Right renal pelvis (tissue), 4 donors: ENCODE measurements at regions not wholly inside any gene's neighbourhood (a gene's known extent, or its start where the extent isn't known, plus 50 kb on each side); places are given as distances from the start of the nearest gene placed in this dataset.
"Not testable (repeated sequence)": the region's sequence is repeated elsewhere in the genome, so short reads cannot be mapped to it uniquely, and the experiment has no call there.

ENCODE experiments used
- DNase-seq, 4 donors: peaks; one replicate each; pipeline ENCODE4 v3.0.0-alpha.2; 2013; ENCODE audit warnings: low read depth in 4 of 4, low spot score in 3 of 4, missing footprints in 1 of 4

GRCh38 chr2:72078773-72079172 lies 68.9 kb downstream of the CYP26B1 start:
- no peak for DNase-seq

- DNase-seq: no peak
Observed at GRCh38 chr2:72077702-72078169, 69.9 kb downstream of the CYP26B1 start.

DNA sequence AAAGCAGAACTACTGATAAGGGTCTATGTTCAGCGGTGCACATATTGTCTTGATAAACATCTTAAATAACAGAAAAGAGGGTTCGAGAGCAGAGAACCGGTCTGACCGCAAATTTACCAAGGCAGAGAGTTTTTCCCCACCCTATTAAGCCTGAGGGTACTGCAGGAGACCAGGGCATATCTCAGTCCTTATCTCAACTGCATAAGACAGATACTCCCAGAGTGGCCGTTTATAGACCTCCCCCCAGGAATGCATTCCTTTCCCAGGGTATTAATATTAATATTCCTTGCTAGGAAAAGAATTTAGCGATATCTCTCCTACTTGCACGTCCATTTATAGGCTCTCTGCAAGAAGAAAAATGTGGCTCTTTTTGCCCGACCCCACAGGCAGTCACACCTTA lies 74.3 kb downstream of the CYP26B1 start:
- DNase-seq: not testable (repeated sequence)

DNA sequence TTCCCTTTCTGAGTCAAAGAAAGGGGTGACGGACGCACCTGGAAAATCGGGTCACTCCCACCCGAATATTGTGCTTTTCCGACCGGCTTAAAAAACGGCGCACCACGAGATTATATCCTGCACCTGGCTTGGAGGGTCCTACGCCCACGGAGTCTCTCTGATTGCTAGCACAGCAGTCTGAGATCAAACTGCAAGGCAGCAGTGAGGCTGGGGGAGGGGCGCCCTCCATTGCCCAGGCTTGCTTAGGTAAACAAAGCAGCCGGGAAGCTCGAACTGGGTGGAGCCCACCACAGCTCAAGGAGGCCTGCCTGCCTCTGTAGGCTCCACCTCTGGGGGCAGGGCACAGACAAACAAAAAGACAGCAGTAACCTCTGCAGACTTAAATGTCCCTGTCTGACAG lies 83.5 kb downstream of the CYP26B1 start:
- DNase-seq: not testable (repeated sequence)

GRCh38 chr2:72062336-72062735 lies 85.3 kb downstream of the CYP26B1 start:
- no peak for DNase-seq

DNA sequence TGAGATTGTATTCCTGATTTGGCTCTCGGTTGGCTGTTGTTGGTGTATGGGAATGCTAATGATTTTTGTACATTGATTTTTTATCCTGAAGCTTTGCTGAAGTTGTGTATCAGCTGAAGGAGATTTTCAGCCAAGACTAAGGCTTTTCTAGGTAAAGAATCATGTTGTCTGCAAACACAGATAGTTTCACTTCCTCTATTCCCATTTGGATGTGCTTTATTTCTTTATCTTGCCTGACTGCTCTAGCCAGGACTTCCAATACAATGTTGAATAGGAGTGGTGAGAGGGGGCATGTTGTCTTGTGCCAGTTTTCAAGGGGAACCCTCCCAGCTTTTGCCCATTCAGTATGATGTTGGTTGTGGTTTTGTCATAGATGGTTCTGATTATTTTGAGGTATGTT lies 90.4 kb downstream of the CYP26B1 start:
- DNase-seq: no peak

DNA sequence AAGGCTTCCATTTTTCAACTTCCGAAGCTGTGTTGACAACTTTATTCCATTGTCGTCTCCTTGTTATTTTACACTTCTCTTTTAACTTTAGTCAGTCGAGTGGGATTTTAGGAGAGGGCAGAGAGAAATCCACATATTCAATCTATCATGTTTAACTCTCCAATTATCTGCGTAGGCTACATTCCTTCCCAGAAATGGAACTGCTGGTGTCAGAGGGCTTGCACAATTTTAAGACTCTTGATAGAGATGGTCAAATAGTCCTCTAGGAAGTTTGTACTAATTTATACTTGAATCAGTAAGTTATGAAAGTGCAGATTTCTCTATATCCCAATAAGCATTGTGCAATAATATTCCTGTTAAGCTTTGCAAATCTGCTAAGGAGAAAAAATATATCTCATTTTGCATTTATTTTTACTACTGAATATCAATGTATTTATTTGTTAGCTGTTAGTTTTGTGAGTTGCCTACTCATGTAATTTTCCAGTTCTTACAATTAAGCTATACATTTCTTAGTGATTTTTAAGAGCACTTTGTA lies 95.6 kb downstream of the CYP26B1 start:
- no peak for DNase-seq

DNA sequence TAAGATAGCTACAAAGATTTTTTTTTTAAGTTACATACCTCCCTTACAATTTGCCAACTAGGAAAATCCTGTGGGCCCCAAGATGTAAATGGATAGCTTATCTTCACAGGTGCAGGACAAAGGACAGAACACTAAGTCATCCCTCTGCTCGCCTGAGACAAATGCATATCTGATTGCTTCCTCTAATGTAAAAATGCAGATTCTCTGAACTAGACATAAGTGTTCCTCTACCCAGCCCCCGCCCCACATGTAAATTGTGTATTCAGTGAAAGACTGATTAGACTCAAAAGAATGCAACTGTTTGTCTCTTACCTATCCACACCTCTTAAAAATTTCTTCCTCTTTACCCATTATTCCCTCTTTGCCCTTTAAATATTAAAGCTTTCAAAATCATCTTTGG lies 96.5 kb downstream of the CYP26B1 start:
- DNase-seq: no peak

DNA sequence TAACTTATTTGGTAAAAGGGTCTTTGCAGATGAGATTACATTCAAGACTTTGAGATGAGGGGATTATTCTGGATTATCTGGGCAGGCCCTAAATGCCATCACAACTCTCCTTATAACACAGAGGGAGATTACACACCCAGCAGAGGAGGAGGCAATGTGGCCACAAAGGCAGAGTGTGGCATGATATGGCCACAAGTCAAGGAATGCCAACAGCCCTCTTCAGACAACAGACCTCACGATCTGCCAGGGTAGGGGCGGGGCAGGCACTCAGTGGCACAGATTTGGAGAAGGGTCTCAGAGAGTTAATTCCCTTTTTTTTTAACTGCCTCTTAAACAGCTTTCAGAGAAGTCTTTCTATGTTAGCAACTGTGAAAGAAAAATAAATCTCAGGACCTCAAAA lies 96.9 kb downstream of the CYP26B1 start:
- no peak for DNase-seq

- no peak for DNase-seq
Observed at GRCh38 chr2:72048881-72049477, 98.7 kb downstream of the CYP26B1 start.

- DNase-seq: no peak
Observed at GRCh38 chr2:72043985-72044384, 103.7 kb downstream of the CYP26B1 start.

GRCh38 chr2:72041638-72042111 lies 106.0 kb downstream of the CYP26B1 start:
- DNase-seq: no peak

DNA sequence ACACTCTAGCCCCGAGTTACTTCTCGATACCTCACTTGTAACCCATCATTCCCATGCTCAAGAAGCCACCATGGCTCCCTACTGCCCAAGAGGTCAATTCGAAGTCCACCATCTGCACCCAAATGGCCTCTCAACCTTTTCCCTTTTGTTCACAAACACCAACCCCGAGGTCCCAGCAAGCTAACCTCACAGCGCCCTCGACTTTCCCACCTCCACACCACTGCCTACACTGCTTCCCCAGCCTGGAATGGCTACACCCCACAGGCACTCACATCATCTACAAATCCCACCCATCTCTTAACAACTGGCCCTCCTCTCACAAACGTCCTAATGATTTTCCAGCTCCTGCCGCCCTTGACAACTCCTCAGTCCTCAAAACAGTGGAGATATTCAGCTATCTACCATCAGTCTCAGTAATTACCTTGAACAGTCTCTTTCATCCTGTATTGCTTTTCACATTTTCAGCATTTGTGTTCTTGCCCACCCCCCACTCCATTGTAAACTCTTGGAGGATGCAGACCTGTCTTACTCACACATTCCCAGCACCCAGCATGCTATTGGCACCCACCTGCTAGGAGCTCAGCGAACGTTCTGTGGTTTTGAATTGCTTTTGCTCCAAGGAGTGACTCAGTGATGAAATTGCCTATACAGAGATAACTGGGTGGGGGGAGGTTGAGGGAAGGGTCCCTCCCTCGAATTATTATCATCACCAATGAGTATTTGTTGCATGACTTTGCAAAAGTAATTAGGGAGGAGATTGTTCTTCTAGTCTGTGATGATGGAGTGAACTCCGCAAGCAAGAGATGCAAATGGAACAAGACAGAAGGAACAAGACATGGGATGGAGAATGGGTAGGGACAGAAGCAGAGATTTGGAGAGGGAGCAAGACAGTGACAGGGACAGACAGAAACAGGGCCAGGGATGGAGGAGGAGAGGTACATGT lies 106.8 kb downstream of the CYP26B1 start:
- DNase-seq: no peak

GRCh38 chr2:72038524-72038923 lies 109.1 kb downstream of the CYP26B1 start:
- no peak for DNase-seq

DNA sequence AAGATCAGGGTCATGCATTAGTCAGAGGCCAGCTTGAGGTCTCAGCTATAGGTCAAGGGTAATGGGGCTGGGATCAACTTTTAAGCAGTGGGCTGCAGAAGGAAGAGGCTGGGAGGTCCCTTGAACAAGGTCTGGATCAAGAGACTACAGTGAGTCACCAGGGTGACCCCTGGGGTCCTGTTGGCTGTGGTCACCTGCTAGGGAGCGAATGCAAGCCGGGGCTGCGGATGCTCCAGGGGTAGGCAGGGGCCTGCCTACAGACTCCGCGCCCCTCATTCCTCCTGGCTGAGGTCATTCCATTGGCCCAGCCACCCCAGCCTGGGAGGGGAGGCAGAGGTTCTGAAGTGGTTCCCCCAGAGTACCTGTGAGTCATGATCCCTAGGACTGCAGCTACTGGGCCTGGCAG lies 110.4 kb downstream of the CYP26B1 start:
- no peak for DNase-seq

GRCh38 chr2:72036595-72036994 lies 111.1 kb downstream of the CYP26B1 start:
- DNase-seq: no peak

GRCh38 chr2:72036173-72036545 lies 111.5 kb downstream of the CYP26B1 start:
- no peak for DNase-seq

DNA sequence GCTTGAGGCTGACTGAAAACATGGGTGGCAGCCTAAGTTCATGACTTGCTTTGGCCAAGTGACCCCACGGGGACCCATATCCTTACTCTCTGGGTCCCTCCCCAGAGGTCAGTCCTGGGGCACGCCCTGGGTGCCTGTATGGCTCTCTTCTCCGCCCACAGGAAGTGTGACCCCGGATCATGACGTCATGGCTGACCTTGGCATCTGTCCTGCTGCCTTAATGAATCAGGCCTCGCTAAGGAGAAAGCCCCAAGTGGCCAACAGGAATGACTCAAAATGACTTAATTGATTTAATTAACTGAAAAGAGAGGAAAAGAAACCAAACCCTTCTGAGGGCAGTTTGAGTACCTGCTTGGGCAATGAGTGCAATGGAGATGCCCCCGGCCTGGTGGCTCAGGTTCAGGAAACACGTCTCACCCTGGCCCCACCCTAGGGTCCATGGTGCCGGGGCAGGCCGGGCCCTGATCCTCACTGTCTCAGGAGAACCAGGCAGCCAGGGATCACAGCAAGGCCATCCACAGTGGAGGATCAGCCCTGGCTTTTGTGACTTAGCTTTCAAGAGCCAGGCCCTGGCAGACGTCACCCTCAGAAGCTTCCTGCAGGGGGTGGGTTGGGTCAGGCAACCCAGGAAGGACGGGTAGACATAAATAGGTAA lies 112.0 kb downstream of the CYP26B1 start:
- DNase-seq: no peak

- no peak for DNase-seq
Observed at GRCh38 chr2:72034353-72035095, 113.1 kb downstream of the CYP26B1 start.

DNA sequence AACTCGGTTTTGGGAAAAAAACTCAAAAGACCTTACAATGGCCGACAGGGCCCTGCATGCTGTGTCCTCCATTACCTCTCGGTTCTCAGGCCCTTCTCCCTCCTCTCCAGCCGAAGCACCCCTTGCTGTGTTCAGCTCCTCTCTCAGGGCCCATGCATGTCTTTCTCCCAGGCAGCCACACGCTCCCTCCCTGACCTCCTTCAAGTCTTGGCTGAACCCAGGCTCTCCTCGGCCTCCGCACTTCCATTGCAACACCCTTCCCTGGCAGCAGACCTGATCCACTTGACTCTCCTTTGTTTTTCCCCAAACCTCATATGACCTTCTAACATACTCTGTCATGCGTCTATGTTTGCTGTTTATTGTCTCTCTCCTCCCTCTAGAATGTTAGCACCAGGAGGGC lies 114.0 kb downstream of the CYP26B1 start:
- no peak for DNase-seq
